ENCODE measurements at regions not wholly inside any gene's neighbourhood (a gene's known extent, or its start where the extent isn't known, plus 50 kb on each side); places are given as distances from the start of the nearest gene placed in this dataset.

DNA sequence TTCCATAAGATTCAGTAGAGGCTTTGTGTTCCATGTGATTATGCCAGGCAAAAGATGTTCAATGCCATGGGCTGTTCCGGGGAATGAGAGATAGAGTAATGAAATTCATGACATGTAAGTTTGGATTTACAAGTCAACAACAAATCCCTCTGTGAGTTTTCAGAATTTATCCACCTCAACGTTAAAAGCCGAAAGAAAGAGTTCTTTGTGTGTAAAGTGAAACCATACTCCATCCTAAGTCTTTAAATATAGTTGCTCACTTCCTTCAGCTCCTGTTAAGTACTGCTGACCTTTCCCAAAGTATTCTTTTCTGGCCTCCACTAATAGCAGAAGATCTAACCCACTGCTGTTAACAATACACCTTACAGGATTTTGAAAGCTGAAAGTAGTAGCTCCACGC, 190.0 kb downstream of the TMX1 start:
- no peak overlapping the region for H3K4me3 ChIP-seq (ENCODE audit: control insufficient read depth, low read depth, low read length)
- TF ChIP-seq, protein P1, sequence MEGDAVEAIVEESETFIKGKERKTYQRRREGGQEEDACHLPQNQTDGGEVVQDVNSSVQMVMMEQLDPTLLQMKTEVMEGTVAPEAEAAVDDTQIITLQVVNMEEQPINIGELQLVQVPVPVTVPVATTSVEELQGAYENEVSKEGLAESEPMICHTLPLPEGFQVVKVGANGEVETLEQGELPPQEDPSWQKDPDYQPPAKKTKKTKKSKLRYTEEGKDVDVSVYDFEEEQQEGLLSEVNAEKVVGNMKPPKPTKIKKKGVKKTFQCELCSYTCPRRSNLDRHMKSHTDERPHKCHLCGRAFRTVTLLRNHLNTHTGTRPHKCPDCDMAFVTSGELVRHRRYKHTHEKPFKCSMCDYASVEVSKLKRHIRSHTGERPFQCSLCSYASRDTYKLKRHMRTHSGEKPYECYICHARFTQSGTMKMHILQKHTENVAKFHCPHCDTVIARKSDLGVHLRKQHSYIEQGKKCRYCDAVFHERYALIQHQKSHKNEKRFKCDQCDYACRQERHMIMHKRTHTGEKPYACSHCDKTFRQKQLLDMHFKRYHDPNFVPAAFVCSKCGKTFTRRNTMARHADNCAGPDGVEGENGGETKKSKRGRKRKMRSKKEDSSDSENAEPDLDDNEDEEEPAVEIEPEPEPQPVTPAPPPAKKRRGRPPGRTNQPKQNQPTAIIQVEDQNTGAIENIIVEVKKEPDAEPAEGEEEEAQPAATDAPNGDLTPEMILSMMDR (conservative IDR thresholded peaks at IDR 0.05; ENCODE audit: control insufficient read depth, insufficient read depth, low read depth, low read length) = no peak
- no peak for DNase-seq (ENCODE audit: low read depth)

DNA sequence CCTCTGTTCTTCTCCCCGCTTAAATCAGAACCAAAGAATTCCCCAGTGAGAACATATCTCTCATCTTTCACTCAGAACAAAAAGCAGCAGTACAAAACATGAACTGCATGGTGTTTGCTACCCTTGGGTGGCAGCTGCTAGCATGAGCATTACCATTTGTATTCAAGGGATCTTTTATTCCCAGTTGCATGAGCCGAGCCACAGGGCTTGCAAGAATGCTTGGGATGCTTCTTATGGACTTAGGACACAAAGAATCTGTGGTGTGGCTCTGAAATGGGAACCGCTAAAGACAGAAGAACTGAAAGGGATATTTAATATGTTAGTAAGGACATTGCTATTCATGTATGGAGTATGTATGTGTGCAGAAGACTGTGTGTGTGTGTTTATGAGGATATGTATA, 190.6 kb downstream of the TMX1 start:
- no peak overlapping the region for H3K4me3 ChIP-seq (ENCODE audit: control insufficient read depth, low read depth, low read length)
- no peak for DNase-seq (ENCODE audit: low read depth)
- TF ChIP-seq, protein P1 (conservative IDR thresholded peaks at IDR 0.05; ENCODE audit: control insufficient read depth, insufficient read depth, low read depth, low read length) = no peak

DNA sequence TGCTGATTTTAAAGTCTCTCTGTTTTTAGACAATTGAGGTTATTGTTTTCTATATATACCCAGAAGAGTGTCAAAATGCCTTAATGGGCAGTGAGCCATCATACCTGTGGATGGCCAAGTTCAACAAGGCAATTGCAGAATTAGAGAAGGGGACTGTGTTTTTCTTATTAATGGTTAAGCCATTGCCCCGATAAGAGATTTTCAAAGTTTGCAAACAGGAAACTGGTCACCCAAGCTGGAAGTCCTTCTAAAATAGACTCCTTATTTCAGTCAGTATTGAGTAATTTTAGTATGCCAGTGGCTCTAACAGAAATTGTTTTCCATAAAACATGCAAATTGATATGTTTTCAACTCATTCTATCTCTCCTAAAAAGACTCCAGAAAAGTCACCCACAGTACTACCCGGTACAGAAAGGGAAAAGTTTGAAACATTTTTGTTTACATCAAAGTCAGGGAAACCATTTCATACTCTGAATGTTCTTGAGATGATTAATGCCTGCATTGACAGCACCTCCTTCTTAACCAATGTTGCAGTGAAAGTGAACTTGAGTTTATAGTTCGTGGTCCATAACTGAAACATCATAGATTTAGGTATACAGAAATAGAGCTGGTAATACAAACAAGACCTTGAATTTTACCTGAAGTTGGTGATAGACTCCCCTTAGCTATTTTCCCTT, 191.1 kb downstream of the TMX1 start:
- no peak overlapping the region for H3K4me3 ChIP-seq (ENCODE audit: control insufficient read depth, low read depth, low read length)
- DNase-seq (ENCODE audit: low read depth) = no peak
- TF ChIP-seq, protein P1 (conservative IDR thresholded peaks at IDR 0.05; ENCODE audit: control insufficient read depth, insufficient read depth, low read depth, low read length) = no peak

DNA sequence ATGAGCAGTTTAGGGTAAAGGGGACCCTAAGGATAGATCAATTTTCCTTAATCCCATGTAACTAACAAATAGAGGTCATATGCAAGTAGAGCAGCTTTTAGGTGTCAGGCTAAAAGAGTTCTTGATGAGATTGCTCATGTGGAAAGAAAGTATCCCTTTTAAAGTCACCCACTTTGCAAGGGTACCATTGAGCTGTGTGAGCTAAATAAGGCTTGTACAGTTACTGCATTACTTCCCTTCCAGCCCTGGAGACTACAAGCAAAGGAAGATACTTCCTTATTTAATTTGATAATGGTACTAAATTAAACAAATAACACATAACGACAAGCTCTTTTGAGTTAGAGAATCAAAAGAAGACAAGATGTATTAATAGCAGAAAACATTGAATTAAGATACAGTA, 191.7 kb downstream of the TMX1 start:
- no peak overlapping the region for H3K4me3 ChIP-seq (ENCODE audit: control insufficient read depth, low read depth, low read length)
- no peak for DNase-seq (ENCODE audit: low read depth)
- TF ChIP-seq, protein P1 (conservative IDR thresholded peaks at IDR 0.05; ENCODE audit: control insufficient read depth, insufficient read depth, low read depth, low read length) = no peak

DNA sequence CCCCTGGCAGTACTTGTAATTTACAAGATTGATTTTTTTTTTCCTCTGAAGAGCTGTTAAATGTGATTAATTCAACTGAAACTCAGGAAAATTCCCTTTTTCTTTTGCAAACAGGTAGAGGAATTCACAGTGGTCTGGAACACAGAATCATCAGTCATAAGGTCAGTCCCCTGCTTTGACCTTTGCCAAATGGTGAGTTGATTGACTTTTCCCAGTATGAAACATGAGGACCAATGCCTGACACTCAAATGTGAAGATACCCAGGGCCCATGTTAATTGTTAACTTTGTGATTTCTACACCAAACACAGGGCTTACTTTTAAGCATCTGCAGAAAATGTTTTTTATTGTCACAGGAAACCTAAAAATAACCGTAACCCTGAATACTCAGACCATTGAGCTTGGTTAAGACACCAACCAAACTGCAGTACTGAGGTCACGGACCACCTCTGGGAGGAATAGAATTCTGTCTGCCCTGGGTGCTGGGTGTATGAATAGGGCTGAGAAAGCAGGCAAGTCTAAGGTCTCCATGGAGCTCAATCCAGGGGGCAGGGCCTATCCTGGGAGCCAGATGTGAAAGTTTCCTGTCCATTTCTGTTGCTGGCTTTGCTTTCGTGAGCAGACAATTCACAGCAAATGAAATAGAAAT, 192.4 kb downstream of the TMX1 start:
- no peak for DNase-seq (ENCODE audit: low read depth)
- TF ChIP-seq, protein P1 (conservative IDR thresholded peaks at IDR 0.05; ENCODE audit: control insufficient read depth, insufficient read depth, low read depth, low read length) = no peak
- no peak overlapping the region for H3K4me3 ChIP-seq (ENCODE audit: control insufficient read depth, low read depth, low read length)

DNA sequence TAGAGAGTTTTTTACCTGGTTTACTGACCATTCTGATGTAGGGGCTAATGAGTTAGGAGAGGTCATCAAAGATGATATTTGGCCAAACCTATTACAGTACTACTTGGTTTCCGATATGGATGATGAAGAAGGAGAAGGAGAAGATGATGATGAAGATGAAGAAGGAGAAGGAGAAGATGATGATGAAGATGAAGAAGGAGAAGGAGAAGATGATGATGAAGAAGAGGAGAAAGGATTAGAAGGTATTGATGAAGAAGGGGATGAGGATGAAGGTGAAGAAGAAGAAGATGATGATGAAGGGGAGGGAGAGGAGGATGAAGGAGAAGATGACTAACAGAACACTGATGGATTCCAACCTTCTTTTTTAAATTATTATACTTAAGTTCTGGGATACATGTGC, 196.6 kb downstream of the TMX1 start:
- H3K4me3 ChIP-seq (ENCODE audit: control insufficient read depth, low read depth, low read length) = no peak overlapping the region
- TF ChIP-seq, protein P1 (conservative IDR thresholded peaks at IDR 0.05; ENCODE audit: control insufficient read depth, insufficient read depth, low read depth, low read length) = no peak
- DNase-seq (ENCODE audit: low read depth) = no peak
